Endothelial cell (in vitro differentiated cells): ENCODE measurements at regions not wholly inside any gene's neighbourhood (a gene's known extent, or its start where the extent isn't known, plus 50 kb on each side); places are given as distances from the start of the nearest gene placed in this dataset.
A peak's percentile ranks its signal among the peaks of the same experiment; 100 is the strongest.
"Not testable (repeated sequence)": the region's sequence is repeated elsewhere in the genome, so short reads cannot be mapped to it uniquely, and the experiment has no call there.

ENCODE experiments used
- DNase-seq: peaks from one replicate; pipeline ENCODE4 v3.0.0; 2021; ENCODE audit warnings: low spot score
- H3K27ac Mint-ChIP-seq: one replicate; pipeline ENCODE4 v1.8.0; 2021; ENCODE audit warnings: mixed read lengths, inconsistent platforms; ENCODE audit not compliant: unreplicated experiment
- H3K27me3 Mint-ChIP-seq: one replicate; pipeline ENCODE4 v1.8.0; 2021; ENCODE audit warnings: mild to moderate bottlenecking, moderate library complexity, mixed read lengths, inconsistent platforms; ENCODE audit not compliant: unreplicated experiment
- H3K36me3 Mint-ChIP-seq: one replicate; pipeline ENCODE4 v1.8.0; 2021; ENCODE audit warnings: mild to moderate bottlenecking, low read depth, mixed read lengths, inconsistent platforms; ENCODE audit not compliant: unreplicated experiment
- H3K4me1 Mint-ChIP-seq: one replicate; pipeline ENCODE4 v1.8.0; 2021; ENCODE audit warnings: mild to moderate bottlenecking, mixed read lengths, inconsistent platforms; ENCODE audit not compliant: unreplicated experiment
- H3K4me3 Mint-ChIP-seq: one replicate; pipeline ENCODE4 v1.8.0; 2021; ENCODE audit warnings: mild to moderate bottlenecking, mixed read lengths, inconsistent platforms; ENCODE audit not compliant: unreplicated experiment
- H3K9me3 Mint-ChIP-seq: one replicate; pipeline ENCODE4 v1.8.0; 2021; ENCODE audit warnings: mixed read lengths, inconsistent platforms; ENCODE audit not compliant: unreplicated experiment
- TF ChIP-seq, protein P1 (sequence below): fragments of 200-600 bp; sonication (generic); IDR thresholded peaks from one replicate; pipeline ENCODE4 v1.5.0; 2021; ENCODE audit warnings: antibody characterized with exemption; ENCODE audit not compliant: unreplicated experiment

DNA sequence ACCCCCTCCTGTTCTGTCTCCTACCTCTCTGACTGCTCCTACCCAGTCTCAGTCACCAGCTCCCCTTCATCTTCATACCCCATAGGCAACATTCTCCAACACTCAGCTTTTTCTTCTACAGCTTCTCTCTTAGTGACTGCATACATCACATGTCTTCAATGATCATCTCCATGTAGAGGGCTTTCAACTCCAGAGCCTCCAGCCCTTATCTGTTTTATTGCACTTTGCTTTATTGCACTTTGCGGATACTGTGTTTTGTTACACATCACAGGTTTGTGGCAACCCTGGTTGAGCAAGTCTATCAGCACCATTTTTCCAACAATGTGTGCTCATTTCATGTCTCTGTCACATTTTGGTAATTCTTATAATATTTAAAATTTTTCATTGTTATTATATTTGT, 230.7 kb downstream of the DEPDC1B start:
- Mint-ChIP-seq H3K27me3 (no peaks in the 10 kb centered on the region), H3K4me1 (no peaks in the 10 kb centered on the region), H3K4me3 (no peak overlapping the region), H3K9me3 (no peaks in the 10 kb centered on the region), H3K36me3 (no peaks in the 10 kb centered on the region), H3K27ac (no peak overlapping the region)
- no peak for DNase-seq
- TF ChIP-seq, protein P1, sequence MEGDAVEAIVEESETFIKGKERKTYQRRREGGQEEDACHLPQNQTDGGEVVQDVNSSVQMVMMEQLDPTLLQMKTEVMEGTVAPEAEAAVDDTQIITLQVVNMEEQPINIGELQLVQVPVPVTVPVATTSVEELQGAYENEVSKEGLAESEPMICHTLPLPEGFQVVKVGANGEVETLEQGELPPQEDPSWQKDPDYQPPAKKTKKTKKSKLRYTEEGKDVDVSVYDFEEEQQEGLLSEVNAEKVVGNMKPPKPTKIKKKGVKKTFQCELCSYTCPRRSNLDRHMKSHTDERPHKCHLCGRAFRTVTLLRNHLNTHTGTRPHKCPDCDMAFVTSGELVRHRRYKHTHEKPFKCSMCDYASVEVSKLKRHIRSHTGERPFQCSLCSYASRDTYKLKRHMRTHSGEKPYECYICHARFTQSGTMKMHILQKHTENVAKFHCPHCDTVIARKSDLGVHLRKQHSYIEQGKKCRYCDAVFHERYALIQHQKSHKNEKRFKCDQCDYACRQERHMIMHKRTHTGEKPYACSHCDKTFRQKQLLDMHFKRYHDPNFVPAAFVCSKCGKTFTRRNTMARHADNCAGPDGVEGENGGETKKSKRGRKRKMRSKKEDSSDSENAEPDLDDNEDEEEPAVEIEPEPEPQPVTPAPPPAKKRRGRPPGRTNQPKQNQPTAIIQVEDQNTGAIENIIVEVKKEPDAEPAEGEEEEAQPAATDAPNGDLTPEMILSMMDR: no peak

DNA sequence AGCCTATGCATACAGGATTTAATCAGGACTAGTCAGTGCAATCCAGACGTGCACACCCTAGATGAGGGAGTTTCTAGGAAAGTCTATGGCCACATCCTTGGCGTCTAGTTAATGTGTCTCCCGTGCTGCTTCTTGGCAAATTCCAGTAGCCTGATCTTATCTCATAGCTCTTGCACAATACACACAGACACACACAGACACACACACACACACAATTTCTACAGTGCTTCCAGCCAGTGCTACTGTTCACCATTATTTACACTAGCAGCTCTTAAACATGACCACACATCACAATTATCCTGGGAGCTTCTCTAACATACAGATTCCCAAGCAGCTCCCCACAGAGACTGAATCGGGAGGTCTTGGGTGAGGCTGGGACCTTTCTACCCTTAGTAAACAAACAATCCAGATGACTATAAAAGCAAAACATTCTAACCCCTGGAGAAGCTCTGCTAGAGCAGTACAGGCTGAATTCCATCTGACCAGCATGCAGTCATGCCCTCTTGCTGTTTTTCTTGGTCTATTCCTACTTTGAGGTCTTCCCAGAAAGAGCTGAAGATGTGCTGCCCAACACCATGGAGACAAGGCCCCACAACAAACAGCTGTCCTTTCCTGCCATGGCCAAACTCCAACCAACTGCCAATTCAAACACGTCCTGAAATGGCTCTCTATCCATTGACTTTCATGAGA, 236.6 kb downstream of the DEPDC1B start:
- no peak overlapping the region for H3K4me3 Mint-ChIP-seq
- DNase-seq: no peak
- no peaks in the 10 kb centered on the region for H3K9me3 Mint-ChIP-seq
- peaks cover 5% of the 10 kb centered on the region for H3K4me1 Mint-ChIP-seq
- H3K36me3 Mint-ChIP-seq: no peaks in the 10 kb centered on the region
- TF ChIP-seq, protein P1: no peak
- no peak overlapping the region for H3K27ac Mint-ChIP-seq
- H3K27me3 Mint-ChIP-seq: no peaks in the 10 kb centered on the region

DNA sequence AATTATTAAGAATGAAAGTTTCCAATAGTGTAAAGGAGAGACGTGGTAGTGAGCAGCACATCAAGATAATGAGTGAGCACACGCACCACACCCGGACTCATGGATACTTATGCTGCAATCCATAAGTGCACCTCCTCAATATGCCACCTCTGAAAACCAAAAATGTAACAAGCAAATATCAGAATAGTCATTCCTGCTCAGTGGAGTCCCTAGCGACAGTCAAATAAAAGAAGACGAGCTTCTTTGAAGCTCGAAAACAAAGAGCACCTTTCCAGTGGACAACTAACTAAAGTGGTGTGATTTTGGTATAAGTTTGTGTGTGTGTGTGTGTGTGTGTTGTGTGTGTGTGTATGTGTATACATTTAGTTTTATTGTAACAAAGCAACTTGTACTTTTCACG, 241.3 kb downstream of the DEPDC1B start:
- no peaks in the 10 kb centered on the region for H3K9me3 Mint-ChIP-seq
- peaks cover 20% of the 10 kb centered on the region for H3K4me1 Mint-ChIP-seq
- no peak overlapping the region for H3K4me3 Mint-ChIP-seq
- H3K27ac Mint-ChIP-seq: no peak overlapping the region
- TF ChIP-seq, protein P1: no peak
- H3K27me3 Mint-ChIP-seq: no peaks in the 10 kb centered on the region
- no peaks in the 10 kb centered on the region for H3K36me3 Mint-ChIP-seq
- DNase-seq: no peak

DNA sequence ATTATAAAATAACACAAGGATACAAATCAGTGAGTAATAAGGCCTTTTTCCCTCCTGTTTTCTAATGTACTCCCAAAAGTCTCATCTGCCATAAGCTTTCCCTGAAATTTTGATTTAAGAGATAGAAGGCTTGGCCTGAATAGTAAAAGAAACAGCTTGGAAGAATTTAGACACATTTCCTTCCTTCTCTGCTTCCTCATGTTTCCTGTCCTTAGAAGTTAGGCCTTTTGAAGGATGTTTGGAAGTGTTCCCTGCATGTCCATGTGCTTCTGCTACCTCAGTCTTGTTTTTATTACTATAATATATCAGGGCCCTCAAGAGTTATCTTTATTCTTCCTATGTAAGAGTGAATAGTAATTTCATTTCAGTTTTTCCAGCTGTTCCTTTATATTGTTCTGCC, 242.7 kb downstream of the DEPDC1B start:
- H3K27me3 Mint-ChIP-seq: no peaks in the 10 kb centered on the region
- peak overlapping the region; percentile 54 for H3K27ac Mint-ChIP-seq
- H3K4me3 Mint-ChIP-seq: no peak overlapping the region
- TF ChIP-seq, protein P1: no peak
- H3K4me1 Mint-ChIP-seq: peaks cover 20% of the 10 kb centered on the region
- no peaks in the 10 kb centered on the region for H3K9me3 Mint-ChIP-seq
- H3K36me3 Mint-ChIP-seq: no peaks in the 10 kb centered on the region
- DNase-seq: no peak

DNA sequence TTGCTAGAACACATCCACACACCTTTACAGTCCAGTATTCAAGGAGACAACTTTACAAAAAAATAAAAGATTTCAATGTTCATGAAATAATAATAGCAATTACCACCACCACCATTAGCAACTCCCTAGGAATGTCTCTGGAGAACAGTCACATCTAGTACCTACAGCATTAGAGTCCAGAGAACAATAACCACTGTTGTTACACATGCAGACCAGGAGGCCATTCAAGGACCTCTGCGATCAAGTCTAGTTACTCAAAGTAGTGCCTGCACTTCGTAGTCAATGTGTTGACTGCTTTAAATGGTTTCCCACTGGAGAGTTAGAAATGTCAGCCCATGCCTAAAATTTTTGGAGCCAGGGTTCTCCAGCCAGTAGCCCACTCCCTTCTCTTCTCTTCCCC, 244.4 kb downstream of the DEPDC1B start:
- H3K36me3 Mint-ChIP-seq: no peaks in the 10 kb centered on the region
- H3K4me3 Mint-ChIP-seq: no peak overlapping the region
- DNase-seq: no peak
- no peaks in the 10 kb centered on the region for H3K9me3 Mint-ChIP-seq
- H3K4me1 Mint-ChIP-seq: peaks cover 20% of the 10 kb centered on the region
- H3K27ac Mint-ChIP-seq: no peak overlapping the region
- TF ChIP-seq, protein P1: no peak
- H3K27me3 Mint-ChIP-seq: no peaks in the 10 kb centered on the region

DNA sequence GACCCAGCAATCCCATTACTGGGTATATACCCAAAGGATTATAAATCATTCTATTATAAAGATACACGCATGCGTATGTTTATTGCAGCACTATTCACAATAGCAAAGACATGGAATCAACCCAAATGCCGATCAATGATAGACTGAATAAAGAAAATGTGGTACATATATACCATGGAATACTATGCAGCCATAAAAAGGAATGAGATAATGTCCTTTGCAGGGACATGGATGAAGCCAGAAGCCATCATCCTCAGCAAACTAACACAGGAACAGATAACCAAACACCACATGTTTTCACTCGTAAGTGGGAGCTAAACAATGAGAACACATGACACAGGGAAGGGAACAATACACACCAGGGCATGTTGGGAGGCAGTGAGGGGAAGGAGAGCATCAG, 245.7 kb downstream of the DEPDC1B start:
- DNase-seq, H3K27ac Mint-ChIP-seq, H3K36me3 Mint-ChIP-seq, H3K9me3 Mint-ChIP-seq, H3K27me3 Mint-ChIP-seq, H3K4me3 Mint-ChIP-seq: not testable (repeated sequence)
- H3K4me1 Mint-ChIP-seq: peaks cover 20% of the 10 kb centered on the region
